HCT116 (cell line): ENCODE measurements at regions not wholly inside any gene's neighbourhood (a gene's known extent, or its start where the extent isn't known, plus 50 kb on each side); places are given as distances from the start of the nearest gene placed in this dataset.

Source experiments
- ATAC-seq: fragments of 200-7000 bp; cut with Tn5 transposase; 2 replicates; pipeline ENCODE4 v1.9.1; 2020; ENCODE audit warnings: mild to moderate bottlenecking, moderate library complexity
- BruUV-seq: library from RNA; stranded (reverse); fragments of 400-500 nt; replicated peaks from 2 replicates; lab custom pipeline; 2021; lab: Mats Ljungman, UMichigan
- CTCF ChIA-PET: fragments of 300-600 bp; sonication (Branson Sonifier 250); formaldehyde crosslinking; loops from one replicate; lab custom pipeline; 2021; ENCODE audit warnings: antibody characterized with exemption; lab: Charles Lee
- POLR2A ChIA-PET: fragments of 300-600, 350-600 bp; sonication (Branson Sonifier 250); formaldehyde crosslinking; loops from one replicate; lab custom pipeline; 2021; ENCODE audit warnings: antibody characterized with exemption; lab: Charles Lee
- RAD21 ChIA-PET, 2 experiments: fragments of 300-600 bp; sonication (Branson Sonifier 250); formaldehyde crosslinking; loops; one replicate each; lab custom pipeline; 2023; ENCODE audit warnings: low total read pairs in 2 of 2; ENCODE audit not compliant: uncharacterized antibody in 2 of 2, unreplicated experiment in 2 of 2, low non-redundant PET in 1 of 2; lab: Charles Lee
- DNase-seq: peaks from one replicate; pipeline ENCODE4 v3.0.0-alpha.2; 2010; ENCODE audit warnings: low read depth, low spot score
- H2AFZ ChIP-seq: fragments of 200-600 bp; shearing (Covaris generic), sonication (generic); 2 replicates; pipeline ENCODE4 v1.6.1; 2017; ENCODE audit warnings: low read depth, mixed run types, mixed read lengths, antibody characterized with exemption, low read length; ENCODE audit not compliant: poor library complexity, severe bottlenecking
- H3K27ac ChIP-seq: 2 replicates; pipeline ENCODE4 v1.5.1; 2012; ENCODE audit warnings: low read depth, low read length
- H3K27me3 ChIP-seq: fragments of 200-600 bp; sonication (generic); 2 replicates; pipeline ENCODE4 v1.6.1; 2016; ENCODE audit warnings: mixed run types, low read length, mixed read lengths; ENCODE audit not compliant: insufficient read depth
- H3K36me3 ChIP-seq, 2 experiments: fragments of 200-500 bp in 1 of 2; fragments of 200-600 bp in 1 of 2; sonication (Bioruptor generic) in 1 of 2; sonication (generic) in 1 of 2; 2 replicates each; pipeline versions ENCODE4 v1.5.1 to v1.6.1; 2014 to 2016; ENCODE audit warnings: low read length in 2 of 2, inconsistent platforms in 1 of 2, mixed read lengths in 1 of 2, mixed run types in 1 of 2; ENCODE audit not compliant: insufficient read depth in 2 of 2, control insufficient read depth in 1 of 2
- H3K4me1 ChIP-seq, 2 experiments: fragments of 200-600 bp in 1 of 2; sonication (generic) in 1 of 2; 2 replicates each; pipeline versions ENCODE4 v1.5.1 to v1.6.1; 2012 to 2017; ENCODE audit warnings: low read length in 2 of 2, inconsistent platforms in 1 of 2, mild to moderate bottlenecking in 1 of 2, mixed read lengths in 1 of 2, mixed run types in 1 of 2, moderate library complexity in 1 of 2; ENCODE audit not compliant: insufficient read depth in 2 of 2, control insufficient read depth in 1 of 2
- H3K4me2 ChIP-seq: fragments of 200-600 bp; sonication (generic); 2 replicates; pipeline ENCODE4 v1.6.1; 2017; ENCODE audit warnings: mixed run types, low read length, mixed read lengths
- H3K4me3 ChIP-seq, 2 experiments: fragments of 200-600 bp in 1 of 2; sonication (generic) in 1 of 2; replicated peaks in 1 of 2; 2 replicates each; pipeline ENCODE4 v1.5.1; 2011 to 2016; ENCODE audit warnings: low read length in 2 of 2, control low read depth in 1 of 2, low read depth in 1 of 2, mild to moderate bottlenecking in 1 of 2, mixed read lengths in 1 of 2, mixed run types in 1 of 2
- H3K79me2 ChIP-seq: fragments of 200-600 bp; sonication (generic); 2 replicates; pipeline ENCODE4 v1.6.1; 2017; ENCODE audit warnings: mild to moderate bottlenecking, mixed run types, low read length, moderate library complexity, mixed read lengths; ENCODE audit not compliant: insufficient read depth
- H3K9ac ChIP-seq: fragments of 200-600 bp; sonication (generic); 2 replicates; pipeline ENCODE4 v1.6.1; 2016; ENCODE audit warnings: low read length, mixed read lengths
- H3K9me2 ChIP-seq: fragments of 200-600 bp; sonication (generic), shearing (Covaris generic); 2 replicates; pipeline ENCODE4 v1.6.1; 2017; ENCODE audit warnings: mixed run types, mild to moderate bottlenecking, moderate library complexity; ENCODE audit not compliant: insufficient read depth
- H3K9me3 ChIP-seq, 2 experiments: fragments of 200-500 bp in 1 of 2; fragments of 200-600 bp in 1 of 2; sonication (Bioruptor generic) in 1 of 2; sonication (generic) in 1 of 2; 2 replicates each; pipeline ENCODE4 v1.6.1; 2014 to 2017; ENCODE audit warnings: low read length in 2 of 2, mixed read lengths in 2 of 2, inconsistent platforms in 1 of 2, low read depth in 1 of 2, mild to moderate bottlenecking in 1 of 2, mixed run types in 1 of 2, moderate library complexity in 1 of 2; ENCODE audit not compliant: control insufficient read depth in 1 of 2, insufficient read depth in 1 of 2
- H4K20me1 ChIP-seq: fragments of 200-600 bp; sonication (generic), shearing (Covaris generic); 2 replicates; pipeline ENCODE4 v1.6.1; 2017; ENCODE audit warnings: mixed run types, mild to moderate bottlenecking, moderate library complexity; ENCODE audit not compliant: insufficient read depth
- CBX3 ChIP-seq: IDR thresholded peaks from 2 replicates; pipeline ENCODE4 v1.6.1; 2012; ENCODE audit warnings: low read depth
- CEBPB ChIP-seq: IDR thresholded peaks from 2 replicates; pipeline ENCODE4 v1.6.1; 2012; ENCODE audit warnings: low read depth
- CTCF ChIP-seq, 3 experiments: fragments of 200-600 bp in 1 of 3; sonication (generic) in 1 of 3; IDR thresholded peaks in 2 of 3; conservative IDR thresholded peaks in 1 of 3; 2 replicates each; pipeline ENCODE4 v1.5.1; 2012 to 2017; ENCODE audit warnings: low read depth in 2 of 3, low read length in 2 of 3, antibody characterized with exemption in 1 of 3, borderline replicate concordance in 1 of 3, control low read depth in 1 of 3, mild to moderate bottlenecking in 1 of 3, mixed read lengths in 1 of 3, mixed run types in 1 of 3, moderate library complexity in 1 of 3; ENCODE audit not compliant: insufficient read depth in 1 of 3
- EZH2 ChIP-seq: fragments of 200-600 bp; sonication (generic); IDR thresholded peaks from 2 replicates; pipeline ENCODE4 v1.6.1; 2017; ENCODE audit warnings: antibody characterized with exemption, mixed run types
- EZH2phosphoT487 ChIP-seq: fragments of 200-600 bp; IDR thresholded peaks from 2 replicates; pipeline ENCODE4 v1.6.1; 2018; ENCODE audit warnings: antibody characterized with exemption, borderline replicate concordance
- JUND ChIP-seq: IDR thresholded peaks from 2 replicates; pipeline ENCODE4 v1.6.1; 2012
- MAX ChIP-seq: IDR thresholded peaks from 2 replicates; pipeline ENCODE4 v1.6.1; 2012
- POLR2A ChIP-seq: IDR thresholded peaks from 2 replicates; pipeline ENCODE4 v1.7.0; 2011; ENCODE audit warnings: borderline replicate concordance; ENCODE audit not compliant: insufficient read depth, insufficient read length; ENCODE audit errors: extremely low read depth
- POLR2AphosphoS5 ChIP-seq: IDR thresholded peaks from 2 replicates; pipeline ENCODE4 v1.6.1; 2011; ENCODE audit warnings: mild to moderate bottlenecking, low read depth, low read length, moderate library complexity
- REST ChIP-seq: IDR thresholded peaks from 2 replicates; pipeline ENCODE4 v1.6.1; 2012; ENCODE audit warnings: low read depth
- SIN3A ChIP-seq: IDR thresholded peaks from 2 replicates; pipeline ENCODE4 v1.6.1; 2012; ENCODE audit warnings: low read depth
- SP1 ChIP-seq: IDR thresholded peaks from 2 replicates; pipeline ENCODE4 v1.6.1; 2012; ENCODE audit warnings: low read depth
- SRF ChIP-seq: IDR thresholded peaks from 2 replicates; pipeline ENCODE4 v1.6.1; 2012; ENCODE audit warnings: low read depth
- TCF7L2 ChIP-seq: IDR thresholded peaks from 2 replicates; pipeline ENCODE4 v1.7.0; 2011; ENCODE audit warnings: borderline replicate concordance, inconsistent platforms; ENCODE audit not compliant: insufficient read depth, insufficient read length; ENCODE audit errors: extremely low read depth
- YY1 ChIP-seq: IDR thresholded peaks from 2 replicates; pipeline ENCODE4 v1.6.1; 2011; ENCODE audit warnings: low read length, low read depth, moderate library complexity, mild to moderate bottlenecking; ENCODE audit not compliant: insufficient replicate concordance; ENCODE audit errors: extremely low read depth
- ZFX ChIP-seq: fragments of 450-650 bp; IDR thresholded peaks from 2 replicates; pipeline ENCODE4 v1.6.1; 2017
- ZNF274 ChIP-seq: fragments of 200-500 bp; sonication (Bioruptor generic); IDR thresholded peaks from 2 replicates; pipeline ENCODE4 v1.6.1; 2014; ENCODE audit warnings: mild to moderate bottlenecking, low read depth, low read length, inconsistent platforms
- intact Hi-C: fragments of 100-400 bp; cut with micrococcal nuclease; formaldehyde crosslinking; loops from 2 replicates; pipeline ENCODE4 v1.10.0; 2022

GRCh38 chr22:22423681-22424080 lies 84.9 kb downstream of the ZNF280B start:
- Histone ChIP-seq H3K36me3 (no peaks in the 10 kb centered on the region), H3K9ac (no peak overlapping the region), H3K4me1 (peaks cover 0 to 3% of the 10 kb centered on the region in 2 experiments; a peak in 1 of 4 replicates), H2AFZ (no peak overlapping the region), H3K4me2 (no peak overlapping the region), H3K27ac (no peak overlapping the region), H3K4me3 (no peak overlapping the region), H3K79me2 (no peaks in the 10 kb centered on the region), H3K9me3 (0 out of 4 replicates have a peak, but pooled peaks cover 0 to 1% of the 10 kb centered on the region in 2 experiments), H3K9me2 (no peaks in the 10 kb centered on the region), H3K27me3 (peaks cover 53% of the 10 kb centered on the region), H4K20me1 (no peaks in the 10 kb centered on the region)
- POLR2A ChIA-PET = no interaction called here
- no TSS peak for BruUV-seq
- DNase-seq (no peak), ATAC-seq (no peak)
- intact Hi-C loops = no loop called here
- no peak for TF ChIP-seq TCF7L2
- TF ChIP-seq ZFX = no peak
- no peak for TF ChIP-seq CEBPB
- no peak for TF ChIP-seq REST
- no peak for TF ChIP-seq YY1
- no peak for TF ChIP-seq POLR2A
- no peak for TF ChIP-seq ZNF274
- no peak for TF ChIP-seq EZH2phosphoT487
- TF ChIP-seq POLR2AphosphoS5 = no peak
- TF ChIP-seq CTCF (IDR thresholded peaks at IDR 0.05 in 2 of 3, conservative IDR thresholded peaks at IDR 0.05 in 1 of 3; ENCODE audit: borderline replicate concordance in 1 of 3, insufficient read depth in 1 of 3, low read depth in 2 of 3, low read length in 2 of 3) = no peak
- TF ChIP-seq MAX = no peak
- no peak for TF ChIP-seq SP1
- TF ChIP-seq SIN3A = no peak
- no peak for TF ChIP-seq CBX3
- TF ChIP-seq EZH2 = no peak
- TF ChIP-seq JUND = no peak
- TF ChIP-seq SRF = no peak
- CTCF ChIA-PET = no interaction called here
- RAD21 ChIA-PET = no interaction called here
